SK-N-SH treated with all-trans-retinoic acid at 6 μM for 48 hours (cell line): ENCODE measurements at regions not wholly inside any gene's neighbourhood (a gene's known extent, or its start where the extent isn't known, plus 50 kb on each side); places are given as distances from the start of the nearest gene placed in this dataset.

Source experiments
- ATAC-seq: fragments of 200-7000 bp; cut with Tn5 transposase; 3 replicates; pipeline ENCODE4 v1.9.1; 2020; ENCODE audit warnings: mild to moderate bottlenecking, moderate library complexity
- ARNTL ChIP-seq: fragments of 450-650 bp; formaldehyde crosslinking; IDR thresholded peaks from 2 replicates; pipeline ENCODE4 v1.5.0; 2020; ENCODE audit warnings: low read depth, mild to moderate bottlenecking, moderate library complexity, borderline replicate concordance
- BACH2 ChIP-seq: fragments of 250-450 bp; sonication (Bioruptor Pico); IDR thresholded peaks from 2 replicates; pipeline ENCODE4 v1.9.0; 2021; ENCODE audit warnings: mild to moderate bottlenecking, borderline replicate concordance
- CSDC2 ChIP-seq: fragments of 250-450 bp; sonication (Bioruptor Pico); IDR thresholded peaks from 2 replicates; pipeline ENCODE4 v1.5.0; 2020; ENCODE audit warnings: mild to moderate bottlenecking, moderate library complexity
- ISL1 ChIP-seq: fragments of 250-450 bp; sonication (Bioruptor Pico); IDR thresholded peaks from 2 replicates; pipeline ENCODE4 v2.1.2; 2022; ENCODE audit warnings: mild to moderate bottlenecking, moderate library complexity
- OSR1 ChIP-seq: fragments of 250-450 bp; sonication (Bioruptor Pico); IDR thresholded peaks from 2 replicates; pipeline ENCODE4 v1.8.0; 2022; ENCODE audit warnings: moderate library complexity, mild to moderate bottlenecking, inconsistent platforms
- PATZ1 ChIP-seq: fragments of 250-450 bp; sonication (Bioruptor Pico); IDR thresholded peaks from 2 replicates; pipeline ENCODE4 v1.8.0; 2020; ENCODE audit warnings: mild to moderate bottlenecking, moderate library complexity, borderline replicate concordance
- POU6F1 ChIP-seq: fragments of 250-450 bp; sonication (Bioruptor Pico); IDR thresholded peaks from 2 replicates; pipeline ENCODE4 v1.8.0; 2021; ENCODE audit warnings: low read depth, mild to moderate bottlenecking, moderate library complexity, borderline replicate concordance
- RARB ChIP-seq: fragments of 250-450 bp; sonication (Bioruptor Pico); IDR thresholded peaks from 2 replicates; pipeline ENCODE4 v1.8.0; 2021; ENCODE audit warnings: mild to moderate bottlenecking, moderate library complexity
- SNAI2 ChIP-seq: fragments of 250-450 bp; sonication (Bioruptor Pico); IDR thresholded peaks from 2 replicates; pipeline ENCODE4 v1.5.0; 2020; ENCODE audit warnings: mild to moderate bottlenecking, moderate library complexity
- TCF4 ChIP-seq: fragments of 250-450 bp; sonication (Bioruptor Pico); IDR thresholded peaks from 2 replicates; pipeline ENCODE4 v1.8.0; 2021; ENCODE audit warnings: mild to moderate bottlenecking, moderate library complexity, borderline replicate concordance
- TSHZ2 ChIP-seq: fragments of 250-450 bp; sonication (Bioruptor Pico); IDR thresholded peaks from 2 replicates; pipeline ENCODE4 v1.5.0; 2020; ENCODE audit warnings: mild to moderate bottlenecking, moderate library complexity
- ZC3H10 ChIP-seq: fragments of 250-450 bp; sonication (Bioruptor Pico); IDR thresholded peaks from 2 replicates; pipeline ENCODE4 v1.5.1; 2021; ENCODE audit warnings: mild to moderate bottlenecking, moderate library complexity
- ZFP30 ChIP-seq: fragments of 450-650 bp; formaldehyde crosslinking; IDR thresholded peaks from 2 replicates; pipeline ENCODE4 v1.5.0; 2022; ENCODE audit warnings: mild to moderate bottlenecking, moderate library complexity
- ZNF70 ChIP-seq: fragments of 450-650 bp; formaldehyde crosslinking; IDR thresholded peaks from 2 replicates; pipeline ENCODE4 v1.5.0; 2020; ENCODE audit warnings: mild to moderate bottlenecking, moderate library complexity
- TF ChIP-seq, protein P1 (sequence below): fragments of 250-450 bp; sonication (Bioruptor Pico); IDR thresholded peaks from 2 replicates; pipeline ENCODE4 v1.5.1; 2020; ENCODE audit warnings: low read depth, mild to moderate bottlenecking, moderate library complexity

GRCh38 chr6:130773860-130774259, 53.3 kb upstream of the SMLR1 start:
- no peak for TF ChIP-seq ARNTL (CRISPR knock-in tag)
- no peak for TF ChIP-seq CSDC2 (CRISPR knock-in tag)
- TF ChIP-seq OSR1 (CRISPR knock-in tag): no peak
- TF ChIP-seq TSHZ2 (CRISPR knock-in tag): no peak
- TF ChIP-seq PATZ1 (CRISPR knock-in tag): no peak
- no peak for TF ChIP-seq POU6F1 (CRISPR knock-in tag)
- no peak for TF ChIP-seq ZC3H10
- no peak for TF ChIP-seq BACH2 (CRISPR knock-in tag)
- TF ChIP-seq, protein P1, sequence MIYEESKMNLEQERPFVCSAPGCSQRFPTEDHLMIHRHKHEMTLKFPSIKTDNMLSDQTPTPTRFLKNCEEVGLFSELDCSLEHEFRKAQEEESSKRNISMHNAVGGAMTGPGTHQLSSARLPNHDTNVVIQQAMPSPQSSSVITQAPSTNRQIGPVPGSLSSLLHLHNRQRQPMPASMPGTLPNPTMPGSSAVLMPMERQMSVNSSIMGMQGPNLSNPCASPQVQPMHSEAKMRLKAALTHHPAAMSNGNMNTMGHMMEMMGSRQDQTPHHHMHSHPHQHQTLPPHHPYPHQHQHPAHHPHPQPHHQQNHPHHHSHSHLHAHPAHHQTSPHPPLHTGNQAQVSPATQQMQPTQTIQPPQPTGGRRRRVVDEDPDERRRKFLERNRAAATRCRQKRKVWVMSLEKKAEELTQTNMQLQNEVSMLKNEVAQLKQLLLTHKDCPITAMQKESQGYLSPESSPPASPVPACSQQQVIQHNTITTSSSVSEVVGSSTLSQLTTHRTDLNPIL (CRISPR knock-in tag): no peak
- TF ChIP-seq SNAI2 (CRISPR knock-in tag): no peak
- no peak for TF ChIP-seq TCF4 (CRISPR knock-in tag)
- no peak for TF ChIP-seq ZNF70
- ATAC-seq: no peak

DNA sequence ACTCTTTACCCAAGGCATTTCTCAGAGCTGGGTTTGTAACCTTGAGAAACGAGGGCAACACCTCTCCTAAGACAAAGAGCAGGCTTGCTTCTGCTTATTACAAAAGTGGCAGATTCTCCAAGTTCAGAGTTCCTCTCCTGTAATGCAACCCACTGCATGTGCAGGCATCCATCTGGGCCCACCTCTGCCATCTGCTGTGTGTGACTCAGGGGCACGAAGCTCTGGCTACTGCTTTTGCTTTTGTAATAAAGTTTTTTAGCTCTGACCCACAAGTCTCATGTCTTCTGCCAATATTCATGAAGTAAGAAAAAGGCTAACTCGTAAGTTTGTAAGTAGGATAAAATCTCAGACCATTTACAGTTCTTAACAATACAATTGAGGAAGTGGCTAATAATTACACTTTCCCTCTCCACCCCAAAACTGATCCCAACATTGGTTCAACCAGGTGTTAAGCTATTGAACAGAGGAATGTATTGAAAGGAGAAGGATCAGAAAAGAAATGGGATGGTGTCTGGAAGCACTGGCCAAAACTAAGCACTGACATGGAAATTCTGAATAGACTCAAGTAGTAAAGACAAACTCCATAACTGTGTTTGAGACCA, 51.7 kb upstream of the SMLR1 start:
- ATAC-seq: no peak
- TF ChIP-seq ISL1 (no peak), POU6F1 (CRISPR knock-in tag) (no peak), RARB (CRISPR knock-in tag) (no peak), SNAI2 (CRISPR knock-in tag) (no peak)

DNA sequence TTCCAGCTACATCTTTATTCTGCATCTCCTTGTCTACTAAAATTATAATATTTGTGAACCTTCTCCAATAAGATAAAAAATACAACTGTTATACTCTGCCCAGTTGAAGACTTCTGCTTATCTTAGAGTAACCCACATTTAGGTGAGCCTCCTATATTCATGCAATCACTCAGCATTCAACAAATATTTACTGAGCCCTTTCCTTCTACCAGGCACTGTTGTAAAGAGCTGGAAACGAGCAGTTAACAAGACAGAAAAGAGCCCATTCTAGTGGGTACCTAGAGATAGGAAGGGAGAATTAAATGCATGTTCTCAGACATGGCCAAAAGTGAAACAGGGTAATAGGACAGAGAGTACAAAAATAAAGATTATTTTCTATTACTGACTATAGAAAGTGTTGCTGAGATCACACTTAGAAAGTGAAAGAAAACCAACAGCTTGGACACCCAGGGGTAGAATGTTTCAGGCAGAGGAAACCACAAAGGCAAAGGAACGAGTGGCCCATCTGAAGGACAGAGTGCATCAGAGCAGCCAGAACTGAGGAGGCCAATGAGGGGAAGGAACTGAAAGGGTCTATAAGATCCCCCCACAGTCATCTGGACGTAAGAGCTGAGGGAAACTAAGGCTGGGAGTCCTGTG, 50.8 kb upstream of the SMLR1 start:
- ATAC-seq: no peak

More for the DNA sequence above, 50.8 kb upstream of the SMLR1 start:
- TF ChIP-seq ZNF70 (no peak), TCF4 (CRISPR knock-in tag) (no peak), ZFP30 (CRISPR knock-in tag) (no peak)
- TF ChIP-seq, all 23 proteins: peak for 0
